ENCODE measurements at regions not wholly inside any gene's neighbourhood (a gene's known extent, or its start where the extent isn't known, plus 50 kb on each side); places are given as distances from the start of the nearest gene placed in this dataset.

DNA sequence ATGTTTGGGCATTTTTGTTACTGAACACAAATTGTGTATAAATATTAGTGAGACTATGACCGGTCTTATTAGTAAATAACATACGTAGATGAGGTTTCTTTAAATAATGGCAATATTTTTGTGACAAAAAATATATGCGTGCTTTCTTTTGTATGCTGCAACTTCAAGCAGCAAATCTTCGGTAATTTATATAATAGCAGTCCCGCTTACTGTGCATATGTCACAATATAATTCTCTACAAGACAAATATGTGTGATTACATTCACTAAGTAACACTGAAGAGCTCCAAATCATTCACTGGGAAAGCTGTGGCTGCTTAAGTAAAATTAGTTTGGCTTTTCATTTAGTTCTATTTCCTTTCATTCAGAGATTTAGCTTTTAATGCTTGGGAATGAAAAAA lies 376.0 kb downstream of the CYLC2 start:
- ChIA-PET POLR2A (no interaction called here), CTCF (no interaction called here)

GRCh38 chr9:103372828-103373227 lies 377.7 kb downstream of the CYLC2 start:
- CTCF ChIA-PET: no interaction called here
- Histone ChIP-seq H3K4me3 (ENCODE audit: low read depth in 2 of 2, low read length in 2 of 2) (no peak overlapping the region), H3K36me3 (ENCODE audit: control insufficient read depth, insufficient read depth, low read length) (no peaks in the 10 kb centered on the region), H3K27me3 (ENCODE audit: control insufficient read depth, insufficient read depth, low read length) (no peaks in the 10 kb centered on the region), H3K27ac (ENCODE audit: low read length) (no peak overlapping the region), H3K4me1 (ENCODE audit: control insufficient read depth, insufficient read depth, low read length) (no peaks in the 10 kb centered on the region), H3K9me3 (ENCODE audit: control insufficient read depth, insufficient read depth, low read depth, low read length) (no peaks in the 10 kb centered on the region)
- no peak for DNase-seq (ENCODE audit: low read depth, low spot score)
- intact Hi-C loops (cut with micrococcal nuclease; ENCODE audit: unreplicated experiment) (no loop called here), in situ Hi-C loops (cut with HindIII; ENCODE audit: low pct_unique_long_range_greater_than_20kb, low sequenced_read_pairs) (no loop called here)
- ATAC-seq: no peak
- no TSS peak for BruUV-seq (replicated peaks)
- POLR2A ChIA-PET: no interaction called here
- TF ChIP-seq SIN3A (IDR thresholded peaks at IDR 0.05; ENCODE audit: borderline replicate concordance, insufficient read depth, low read depth, low read length) (no peak), POLR2AphosphoS5 (IDR thresholded peaks at IDR 0.05; ENCODE audit: low read depth, low read length) (no peak), TCF7L2 (IDR thresholded peaks at IDR 0.05; ENCODE audit: low read depth, low read length) (no peak)
- TF ChIP-seq, protein P1, sequence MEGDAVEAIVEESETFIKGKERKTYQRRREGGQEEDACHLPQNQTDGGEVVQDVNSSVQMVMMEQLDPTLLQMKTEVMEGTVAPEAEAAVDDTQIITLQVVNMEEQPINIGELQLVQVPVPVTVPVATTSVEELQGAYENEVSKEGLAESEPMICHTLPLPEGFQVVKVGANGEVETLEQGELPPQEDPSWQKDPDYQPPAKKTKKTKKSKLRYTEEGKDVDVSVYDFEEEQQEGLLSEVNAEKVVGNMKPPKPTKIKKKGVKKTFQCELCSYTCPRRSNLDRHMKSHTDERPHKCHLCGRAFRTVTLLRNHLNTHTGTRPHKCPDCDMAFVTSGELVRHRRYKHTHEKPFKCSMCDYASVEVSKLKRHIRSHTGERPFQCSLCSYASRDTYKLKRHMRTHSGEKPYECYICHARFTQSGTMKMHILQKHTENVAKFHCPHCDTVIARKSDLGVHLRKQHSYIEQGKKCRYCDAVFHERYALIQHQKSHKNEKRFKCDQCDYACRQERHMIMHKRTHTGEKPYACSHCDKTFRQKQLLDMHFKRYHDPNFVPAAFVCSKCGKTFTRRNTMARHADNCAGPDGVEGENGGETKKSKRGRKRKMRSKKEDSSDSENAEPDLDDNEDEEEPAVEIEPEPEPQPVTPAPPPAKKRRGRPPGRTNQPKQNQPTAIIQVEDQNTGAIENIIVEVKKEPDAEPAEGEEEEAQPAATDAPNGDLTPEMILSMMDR (IDR thresholded peaks at IDR 0.05): no peak
- TF ChIP-seq, protein P2, sequence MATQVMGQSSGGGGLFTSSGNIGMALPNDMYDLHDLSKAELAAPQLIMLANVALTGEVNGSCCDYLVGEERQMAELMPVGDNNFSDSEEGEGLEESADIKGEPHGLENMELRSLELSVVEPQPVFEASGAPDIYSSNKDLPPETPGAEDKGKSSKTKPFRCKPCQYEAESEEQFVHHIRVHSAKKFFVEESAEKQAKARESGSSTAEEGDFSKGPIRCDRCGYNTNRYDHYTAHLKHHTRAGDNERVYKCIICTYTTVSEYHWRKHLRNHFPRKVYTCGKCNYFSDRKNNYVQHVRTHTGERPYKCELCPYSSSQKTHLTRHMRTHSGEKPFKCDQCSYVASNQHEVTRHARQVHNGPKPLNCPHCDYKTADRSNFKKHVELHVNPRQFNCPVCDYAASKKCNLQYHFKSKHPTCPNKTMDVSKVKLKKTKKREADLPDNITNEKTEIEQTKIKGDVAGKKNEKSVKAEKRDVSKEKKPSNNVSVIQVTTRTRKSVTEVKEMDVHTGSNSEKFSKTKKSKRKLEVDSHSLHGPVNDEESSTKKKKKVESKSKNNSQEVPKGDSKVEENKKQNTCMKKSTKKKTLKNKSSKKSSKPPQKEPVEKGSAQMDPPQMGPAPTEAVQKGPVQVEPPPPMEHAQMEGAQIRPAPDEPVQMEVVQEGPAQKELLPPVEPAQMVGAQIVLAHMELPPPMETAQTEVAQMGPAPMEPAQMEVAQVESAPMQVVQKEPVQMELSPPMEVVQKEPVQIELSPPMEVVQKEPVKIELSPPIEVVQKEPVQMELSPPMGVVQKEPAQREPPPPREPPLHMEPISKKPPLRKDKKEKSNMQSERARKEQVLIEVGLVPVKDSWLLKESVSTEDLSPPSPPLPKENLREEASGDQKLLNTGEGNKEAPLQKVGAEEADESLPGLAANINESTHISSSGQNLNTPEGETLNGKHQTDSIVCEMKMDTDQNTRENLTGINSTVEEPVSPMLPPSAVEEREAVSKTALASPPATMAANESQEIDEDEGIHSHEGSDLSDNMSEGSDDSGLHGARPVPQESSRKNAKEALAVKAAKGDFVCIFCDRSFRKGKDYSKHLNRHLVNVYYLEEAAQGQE (IDR thresholded peaks at IDR 0.05; ENCODE audit: insufficient read depth in 1 of 2, low read depth in 2 of 2, low read length in 1 of 2): no peak

More for the DNA sequence above, 376.0 kb downstream of the CYLC2 start:
- no peak for ATAC-seq
- TF ChIP-seq POLR2AphosphoS5 (IDR thresholded peaks at IDR 0.05; ENCODE audit: low read depth, low read length): no peak
- TF ChIP-seq, protein P1 (IDR thresholded peaks at IDR 0.05): no peak
- no peak for TF ChIP-seq SIN3A (IDR thresholded peaks at IDR 0.05; ENCODE audit: borderline replicate concordance, insufficient read depth, low read depth, low read length)
- TF ChIP-seq, protein P2 (IDR thresholded peaks at IDR 0.05; ENCODE audit: insufficient read depth in 1 of 2, low read depth in 2 of 2, low read length in 1 of 2): no peak
- TF ChIP-seq TCF7L2 (IDR thresholded peaks at IDR 0.05; ENCODE audit: low read depth, low read length): no peak
- H3K9me3 ChIP-seq (ENCODE audit: control insufficient read depth, insufficient read depth, low read depth, low read length): no peaks in the 10 kb centered on the region
- H3K27ac ChIP-seq (ENCODE audit: low read length): no peak overlapping the region
- H3K27me3 ChIP-seq (ENCODE audit: control insufficient read depth, insufficient read depth, low read length): no peaks in the 10 kb centered on the region
- DNase-seq (ENCODE audit: low read depth, low spot score): no peak
- in situ Hi-C loops (cut with HindIII; ENCODE audit: low pct_unique_long_range_greater_than_20kb, low sequenced_read_pairs): no loop called here
- no peak overlapping the region for H3K4me3 ChIP-seq (ENCODE audit: low read depth in 2 of 2, low read length in 2 of 2)
- BruUV-seq (replicated peaks): no TSS peak
- intact Hi-C loops (cut with micrococcal nuclease; ENCODE audit: unreplicated experiment): no loop called here
- H3K4me1 ChIP-seq (ENCODE audit: control insufficient read depth, insufficient read depth, low read length): no peaks in the 10 kb centered on the region
- H3K36me3 ChIP-seq (ENCODE audit: control insufficient read depth, insufficient read depth, low read length): no peaks in the 10 kb centered on the region
